Fibroblast of the aortic adventitia (primary cell): ENCODE measurements at regions not wholly inside any gene's neighbourhood (a gene's known extent, or its start where the extent isn't known, plus 50 kb on each side); places are given as distances from the start of the nearest gene placed in this dataset.
"Not testable (repeated sequence)": the region's sequence is repeated elsewhere in the genome, so short reads cannot be mapped to it uniquely, and the experiment has no call there.

Experiments used
- DNase-seq: peaks from one replicate; pipeline ENCODE4 v3.0.0-alpha.2; 2010; ENCODE audit warnings: low read depth
- H3K4me3 ChIP-seq: 2 replicates; pipeline ENCODE4 v1.5.1; 2011; ENCODE audit warnings: low read depth, mild to moderate bottlenecking, control low read depth, low read length, moderate library complexity
- TF ChIP-seq, protein P1 (sequence below): IDR thresholded peaks from 2 replicates; pipeline ENCODE4 v1.5.1; 2011; ENCODE audit warnings: mild to moderate bottlenecking, low read length, control low read depth, inconsistent platforms; ENCODE audit not compliant: insufficient read depth

DNA sequence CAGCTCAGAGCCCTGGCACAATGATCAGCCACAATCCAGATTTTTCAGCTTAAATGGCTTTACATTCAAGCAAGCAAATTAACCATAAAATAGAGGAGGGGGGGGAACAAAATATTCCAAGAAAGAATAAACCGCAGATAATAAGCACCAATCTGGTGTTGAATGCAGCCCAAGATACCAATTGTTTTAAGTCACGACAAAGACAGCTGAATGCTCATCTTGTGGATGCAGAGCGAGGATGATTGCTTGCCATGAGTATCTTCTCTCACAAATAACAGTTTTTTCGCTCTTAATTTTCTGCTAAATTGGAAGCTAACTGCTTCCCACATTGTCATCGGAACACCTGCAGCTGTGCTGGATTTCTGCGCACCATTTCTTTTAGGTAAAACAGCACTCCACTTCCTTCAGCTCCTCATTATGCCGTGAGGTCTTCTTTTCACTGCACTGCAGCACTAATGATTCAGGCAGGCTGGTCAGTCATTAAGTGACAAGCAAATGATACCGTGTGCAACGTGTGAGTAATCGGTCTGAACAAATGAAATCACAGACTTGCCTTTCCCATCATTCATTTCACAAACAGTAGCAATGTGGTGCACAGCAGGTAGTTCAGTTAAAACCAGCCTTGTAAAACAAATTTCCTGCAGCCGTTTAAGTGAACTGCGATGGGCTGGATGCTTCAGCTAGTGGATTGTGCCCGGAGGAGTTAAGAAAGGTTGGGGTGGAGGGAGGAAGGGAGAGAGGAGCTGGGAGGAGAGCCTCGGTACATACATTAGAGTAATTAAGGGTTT is 106.4 kb upstream of the CDCA7L start:
- no peak for DNase-seq
- no peak overlapping the region for H3K4me3 ChIP-seq
- TF ChIP-seq, protein P1, sequence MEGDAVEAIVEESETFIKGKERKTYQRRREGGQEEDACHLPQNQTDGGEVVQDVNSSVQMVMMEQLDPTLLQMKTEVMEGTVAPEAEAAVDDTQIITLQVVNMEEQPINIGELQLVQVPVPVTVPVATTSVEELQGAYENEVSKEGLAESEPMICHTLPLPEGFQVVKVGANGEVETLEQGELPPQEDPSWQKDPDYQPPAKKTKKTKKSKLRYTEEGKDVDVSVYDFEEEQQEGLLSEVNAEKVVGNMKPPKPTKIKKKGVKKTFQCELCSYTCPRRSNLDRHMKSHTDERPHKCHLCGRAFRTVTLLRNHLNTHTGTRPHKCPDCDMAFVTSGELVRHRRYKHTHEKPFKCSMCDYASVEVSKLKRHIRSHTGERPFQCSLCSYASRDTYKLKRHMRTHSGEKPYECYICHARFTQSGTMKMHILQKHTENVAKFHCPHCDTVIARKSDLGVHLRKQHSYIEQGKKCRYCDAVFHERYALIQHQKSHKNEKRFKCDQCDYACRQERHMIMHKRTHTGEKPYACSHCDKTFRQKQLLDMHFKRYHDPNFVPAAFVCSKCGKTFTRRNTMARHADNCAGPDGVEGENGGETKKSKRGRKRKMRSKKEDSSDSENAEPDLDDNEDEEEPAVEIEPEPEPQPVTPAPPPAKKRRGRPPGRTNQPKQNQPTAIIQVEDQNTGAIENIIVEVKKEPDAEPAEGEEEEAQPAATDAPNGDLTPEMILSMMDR: no peak

DNA sequence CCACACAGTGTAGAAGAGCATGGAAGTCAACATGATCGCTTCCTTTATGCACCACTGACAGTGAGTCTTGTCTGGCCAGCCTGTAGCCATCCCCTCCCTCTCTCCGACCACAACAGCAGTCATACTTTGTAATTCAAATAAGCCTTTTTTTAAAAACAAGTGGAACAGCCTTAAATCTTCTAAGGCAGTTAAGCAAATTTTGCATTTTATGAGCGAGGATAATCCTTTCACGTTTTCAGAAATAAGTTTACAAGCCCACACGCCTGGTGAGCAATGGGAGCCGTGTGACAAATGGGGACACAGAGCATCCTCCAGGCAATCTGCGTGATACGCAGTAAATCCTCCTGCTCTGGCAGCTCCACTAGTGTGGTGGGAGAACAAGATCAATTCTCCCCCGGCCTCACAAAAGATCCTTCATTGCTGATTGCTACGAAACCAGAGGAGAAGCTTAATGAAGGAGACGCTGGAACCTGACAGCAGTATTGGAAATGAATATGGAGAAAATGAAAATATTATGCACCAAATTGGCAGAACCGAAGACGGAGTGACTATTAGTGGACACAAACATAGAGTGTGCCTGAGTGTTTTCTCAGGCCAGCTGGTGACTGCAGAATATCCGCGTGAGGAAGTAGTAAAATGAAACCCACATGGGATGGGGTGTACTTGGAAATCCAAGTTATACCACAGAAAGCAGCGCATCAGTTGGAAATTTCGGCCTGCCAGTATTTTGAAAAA is 104.2 kb upstream of the CDCA7L start:
- TF ChIP-seq, protein P1: no peak
- no peak overlapping the region for H3K4me3 ChIP-seq
- DNase-seq: no peak

DNA sequence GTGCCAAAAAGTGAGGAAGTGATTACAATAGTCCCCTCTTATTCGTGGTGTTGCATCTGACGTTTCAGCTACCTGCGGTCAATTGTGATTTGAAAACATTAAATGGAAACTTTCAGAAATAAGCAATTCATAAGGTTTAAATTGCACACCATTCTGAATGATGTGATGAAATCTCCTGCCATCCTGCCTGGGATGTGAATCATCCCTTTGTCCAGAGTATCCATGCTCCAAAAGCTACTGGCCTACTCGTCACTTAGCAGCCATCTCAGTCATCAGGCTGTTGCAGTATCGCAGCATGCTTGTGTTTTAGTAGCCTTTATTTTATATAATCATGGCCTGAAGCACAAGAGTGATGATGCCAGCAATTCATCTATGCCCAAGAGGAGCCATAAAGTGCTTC is 97.7 kb upstream of the CDCA7L start:
- TF ChIP-seq, protein P1: no peak
- H3K4me3 ChIP-seq: no peak overlapping the region
- peak; percentile 3 for DNase-seq

DNA sequence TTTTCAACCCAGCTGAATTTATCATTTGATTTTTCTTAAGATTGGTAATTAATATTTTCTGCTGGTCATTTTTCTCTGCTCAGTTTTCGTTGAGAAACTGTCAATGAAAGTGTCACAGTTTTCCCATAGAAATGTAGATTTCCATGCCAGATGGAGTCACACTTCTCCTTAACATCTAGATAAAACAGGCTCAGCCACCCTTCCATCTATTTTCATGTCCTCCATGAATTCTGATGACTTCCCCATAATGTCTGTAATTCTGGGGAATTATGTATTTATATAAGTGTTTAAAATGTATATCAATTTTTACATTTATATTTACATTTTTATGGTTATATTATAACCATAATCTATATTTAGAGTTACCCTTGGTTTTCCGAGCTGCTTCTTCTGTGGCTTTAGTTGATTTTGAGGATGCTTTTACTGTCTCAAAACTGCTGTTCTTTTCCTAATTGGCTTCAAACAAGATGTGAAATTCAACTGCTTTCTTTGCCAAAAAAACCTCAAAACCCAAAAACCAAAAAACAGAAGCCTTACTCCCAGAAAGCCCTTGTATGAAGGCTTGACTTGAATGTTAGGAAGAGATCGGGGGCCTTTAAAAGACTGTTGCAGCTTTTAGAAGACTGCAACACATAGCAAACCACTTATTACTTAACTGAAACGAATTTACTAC is 95.4 kb upstream of the CDCA7L start:
- DNase-seq: no peak
- H3K4me3 ChIP-seq: no peak overlapping the region
- TF ChIP-seq, protein P1: no peak

- H3K4me3 ChIP-seq: no peak overlapping the region
- no peak for DNase-seq
- TF ChIP-seq, protein P1: no peak
Observed at GRCh38 chr7:22039670-22040069, 94.0 kb upstream of the CDCA7L start.

GRCh38 chr7:22032356-22032755 is 86.7 kb upstream of the CDCA7L start:
- DNase-seq, H3K4me3 ChIP-seq: not testable (repeated sequence)

DNA sequence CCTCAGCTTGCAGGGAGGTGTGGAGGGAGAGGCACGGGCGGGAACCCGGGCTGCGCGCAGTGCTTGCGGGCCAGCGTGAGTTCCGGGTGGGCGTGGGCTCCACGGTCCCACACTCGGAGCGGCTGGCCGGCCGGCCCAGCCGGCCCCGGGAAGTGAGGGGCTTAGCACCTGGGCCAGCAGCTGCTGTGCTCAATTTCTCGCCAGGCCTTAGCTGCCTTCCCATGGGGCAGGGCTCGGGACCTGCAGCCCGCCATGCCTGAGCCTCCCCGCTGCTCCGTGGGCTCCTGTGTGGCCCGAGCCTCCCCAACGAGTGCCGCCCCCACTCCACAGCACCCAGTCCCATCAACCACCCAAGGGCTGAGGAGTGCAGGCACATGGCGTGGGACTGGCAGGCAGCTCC is 83.0 kb upstream of the CDCA7L start:
- DNase-seq, H3K4me3 ChIP-seq: not testable (repeated sequence)
